ENCODE measurements at regions not wholly inside any gene's neighbourhood (a gene's known extent, or its start where the extent isn't known, plus 50 kb on each side); places are given as distances from the start of the nearest gene placed in this dataset.

- DNase-seq (ENCODE audit: low read depth in 2 of 2): no peak
- no peak overlapping the region for H3K9ac ChIP-seq (ENCODE audit: insufficient read depth, low read length)
- no peak overlapping the region for H2AFZ ChIP-seq (ENCODE audit: low read length)
- no peaks in the 10 kb centered on the region for H3K36me3 ChIP-seq (ENCODE audit: control insufficient read depth, insufficient read depth, low read length)
- H3K9me3 ChIP-seq (ENCODE audit: control insufficient read depth, insufficient read depth, low read depth, low read length): no peaks in the 10 kb centered on the region
- no peaks in the 10 kb centered on the region for H3K79me2 ChIP-seq (ENCODE audit: control insufficient read depth, insufficient read depth, low read length)
- H3K4me2 ChIP-seq (ENCODE audit: extremely low read depth, insufficient read depth, low read length): no peak overlapping the region
- H3K27me3 ChIP-seq (ENCODE audit: control insufficient read depth, insufficient read depth, low read length): no peaks in the 10 kb centered on the region
- no peaks in the 10 kb centered on the region for H4K20me1 ChIP-seq (ENCODE audit: control insufficient read depth, extremely low read depth, insufficient read depth, low read length)
- H3K27ac ChIP-seq (ENCODE audit: insufficient read depth, low read length): no peak overlapping the region
- H3K4me1 ChIP-seq (ENCODE audit: control insufficient read depth, extremely low read depth, insufficient read depth, low read length): no peaks in the 10 kb centered on the region
- no peak overlapping the region for H3K4me3 ChIP-seq (replicated peaks in 1 of 4; ENCODE audit: control extremely low read depth in 1 of 4, insufficient read depth in 1 of 4, low read depth in 3 of 4, low read length in 4 of 4)
- TF ChIP-seq, protein P1, sequence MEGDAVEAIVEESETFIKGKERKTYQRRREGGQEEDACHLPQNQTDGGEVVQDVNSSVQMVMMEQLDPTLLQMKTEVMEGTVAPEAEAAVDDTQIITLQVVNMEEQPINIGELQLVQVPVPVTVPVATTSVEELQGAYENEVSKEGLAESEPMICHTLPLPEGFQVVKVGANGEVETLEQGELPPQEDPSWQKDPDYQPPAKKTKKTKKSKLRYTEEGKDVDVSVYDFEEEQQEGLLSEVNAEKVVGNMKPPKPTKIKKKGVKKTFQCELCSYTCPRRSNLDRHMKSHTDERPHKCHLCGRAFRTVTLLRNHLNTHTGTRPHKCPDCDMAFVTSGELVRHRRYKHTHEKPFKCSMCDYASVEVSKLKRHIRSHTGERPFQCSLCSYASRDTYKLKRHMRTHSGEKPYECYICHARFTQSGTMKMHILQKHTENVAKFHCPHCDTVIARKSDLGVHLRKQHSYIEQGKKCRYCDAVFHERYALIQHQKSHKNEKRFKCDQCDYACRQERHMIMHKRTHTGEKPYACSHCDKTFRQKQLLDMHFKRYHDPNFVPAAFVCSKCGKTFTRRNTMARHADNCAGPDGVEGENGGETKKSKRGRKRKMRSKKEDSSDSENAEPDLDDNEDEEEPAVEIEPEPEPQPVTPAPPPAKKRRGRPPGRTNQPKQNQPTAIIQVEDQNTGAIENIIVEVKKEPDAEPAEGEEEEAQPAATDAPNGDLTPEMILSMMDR (conservative IDR thresholded peaks at IDR 0.05 in 1 of 2, IDR thresholded peaks at IDR 0.05 in 1 of 2; ENCODE audit: low read depth in 1 of 2, low read length in 2 of 2): no peak
- no peak for TF ChIP-seq EZH2 (IDR thresholded peaks at IDR 0.05; ENCODE audit: low read length, missing control alignments)
These were observed 421.3 kb upstream of the FZD8 start for GRCh38 chr10:36063396-36063795.

GRCh38 chr10:36057731-36058130, 415.6 kb upstream of the FZD8 start:
- no peak overlapping the region for H3K27ac ChIP-seq (ENCODE audit: insufficient read depth, low read length)
- no peaks in the 10 kb centered on the region for H3K9me3 ChIP-seq (ENCODE audit: control insufficient read depth, insufficient read depth, low read depth, low read length)
- H3K36me3 ChIP-seq (ENCODE audit: control insufficient read depth, insufficient read depth, low read length): no peaks in the 10 kb centered on the region
- DNase-seq (ENCODE audit: low read depth in 2 of 2): no peak
- no peaks in the 10 kb centered on the region for H3K4me1 ChIP-seq (ENCODE audit: control insufficient read depth, extremely low read depth, insufficient read depth, low read length)
- H3K4me3 ChIP-seq (replicated peaks in 1 of 4; ENCODE audit: control extremely low read depth in 1 of 4, insufficient read depth in 1 of 4, low read depth in 3 of 4, low read length in 4 of 4): no peak overlapping the region
- no peak overlapping the region for H3K4me2 ChIP-seq (ENCODE audit: extremely low read depth, insufficient read depth, low read length)
- H2AFZ ChIP-seq (ENCODE audit: low read length): no peak overlapping the region
- H3K9ac ChIP-seq (ENCODE audit: insufficient read depth, low read length): no peak overlapping the region
- H4K20me1 ChIP-seq (ENCODE audit: control insufficient read depth, extremely low read depth, insufficient read depth, low read length): no peaks in the 10 kb centered on the region
- H3K27me3 ChIP-seq (ENCODE audit: control insufficient read depth, insufficient read depth, low read length): no peaks in the 10 kb centered on the region
- no peaks in the 10 kb centered on the region for H3K79me2 ChIP-seq (ENCODE audit: control insufficient read depth, insufficient read depth, low read length)
- TF ChIP-seq, protein P1 (conservative IDR thresholded peaks at IDR 0.05 in 1 of 2, IDR thresholded peaks at IDR 0.05 in 1 of 2; ENCODE audit: low read depth in 1 of 2, low read length in 2 of 2): no peak
- no peak for TF ChIP-seq EZH2 (IDR thresholded peaks at IDR 0.05; ENCODE audit: low read length, missing control alignments)

DNA sequence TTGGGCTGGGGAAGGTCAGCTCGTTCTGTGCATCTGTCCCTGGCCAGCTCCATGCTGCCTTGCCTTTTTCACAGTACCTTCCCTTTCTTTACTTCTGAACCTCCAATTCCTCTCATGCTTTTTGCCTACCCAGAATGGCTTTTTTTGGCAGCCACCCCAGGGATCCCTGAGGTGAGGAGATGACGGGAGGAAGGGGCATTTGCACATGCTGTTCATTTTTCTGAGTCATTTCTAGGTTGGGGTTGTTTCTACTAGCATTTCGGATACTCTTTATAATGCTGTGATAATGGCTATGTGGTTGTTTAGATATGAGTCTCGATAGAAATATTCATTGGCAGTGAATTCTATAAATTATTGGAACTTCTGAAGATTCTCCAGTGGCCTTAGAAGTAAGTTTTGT, 415.1 kb upstream of the FZD8 start:
- H3K4me3 ChIP-seq (replicated peaks in 1 of 4; ENCODE audit: control extremely low read depth in 1 of 4, insufficient read depth in 1 of 4, low read depth in 3 of 4, low read length in 4 of 4): no peak overlapping the region
- TF ChIP-seq, protein P1 (conservative IDR thresholded peaks at IDR 0.05 in 1 of 2, IDR thresholded peaks at IDR 0.05 in 1 of 2; ENCODE audit: low read depth in 1 of 2, low read length in 2 of 2): no peak
- TF ChIP-seq EZH2 (IDR thresholded peaks at IDR 0.05; ENCODE audit: low read length, missing control alignments): no peak
- no peaks in the 10 kb centered on the region for H3K9me3 ChIP-seq (ENCODE audit: control insufficient read depth, insufficient read depth, low read depth, low read length)
- no peak overlapping the region for H3K9ac ChIP-seq (ENCODE audit: insufficient read depth, low read length)
- H3K36me3 ChIP-seq (ENCODE audit: control insufficient read depth, insufficient read depth, low read length): no peaks in the 10 kb centered on the region
- H2AFZ ChIP-seq (ENCODE audit: low read length): no peak overlapping the region
- DNase-seq (ENCODE audit: low read depth in 2 of 2): peak in 1 of 2 donors; percentile 10
- H3K79me2 ChIP-seq (ENCODE audit: control insufficient read depth, insufficient read depth, low read length): no peaks in the 10 kb centered on the region
- H4K20me1 ChIP-seq (ENCODE audit: control insufficient read depth, extremely low read depth, insufficient read depth, low read length): no peaks in the 10 kb centered on the region
- H3K4me1 ChIP-seq (ENCODE audit: control insufficient read depth, extremely low read depth, insufficient read depth, low read length): no peaks in the 10 kb centered on the region
- no peak overlapping the region for H3K27ac ChIP-seq (ENCODE audit: insufficient read depth, low read length)
- no peaks in the 10 kb centered on the region for H3K27me3 ChIP-seq (ENCODE audit: control insufficient read depth, insufficient read depth, low read length)
- H3K4me2 ChIP-seq (ENCODE audit: extremely low read depth, insufficient read depth, low read length): no peak overlapping the region

Measured in fibroblast of lung (primary cell).